WTC11 (cell line): ENCODE measurements at regions not wholly inside any gene's neighbourhood (a gene's known extent, or its start where the extent isn't known, plus 50 kb on each side); places are given as distances from the start of the nearest gene placed in this dataset.

Source experiments
- ATAC-seq: fragments of 200-7000 bp; cut with Tn5 transposase; 2 replicates; pipeline ENCODE4 v1.10.0; 2021; ENCODE audit warnings: mild to moderate bottlenecking, moderate library complexity
- CTCF ChIA-PET: fragments of 300-600 bp; sonication (Branson Sonifier 250); formaldehyde crosslinking; loops from one replicate; lab custom pipeline; 2021; ENCODE audit warnings: antibody characterized with exemption; lab: Charles Lee
- POLR2A ChIA-PET: fragments of 350-600 bp; sonication (Branson Sonifier 250); formaldehyde crosslinking; loops from one replicate; lab custom pipeline; 2021; ENCODE audit warnings: antibody characterized with exemption; lab: Charles Lee
- DNase-seq: peaks from one replicate; pipeline ENCODE4 v3.0.0; 2021; ENCODE audit warnings: low spot score
- H3K27ac Mint-ChIP-seq: 2 replicates; pipeline ENCODE4 v1.8.0; 2021; ENCODE audit warnings: mixed read lengths
- H3K27me3 Mint-ChIP-seq: 2 replicates; pipeline ENCODE4 v1.8.0; 2021; ENCODE audit warnings: low read depth, mild to moderate bottlenecking, moderate library complexity, mixed read lengths
- H3K36me3 Mint-ChIP-seq: 2 replicates; pipeline ENCODE4 v1.8.0; 2021; ENCODE audit warnings: mixed read lengths
- H3K4me1 Mint-ChIP-seq: 2 replicates; pipeline ENCODE4 v1.8.0; 2022; ENCODE audit warnings: mixed read lengths
- H3K4me3 Mint-ChIP-seq: 2 replicates; pipeline ENCODE4 v1.8.0; 2021; ENCODE audit warnings: mild to moderate bottlenecking, moderate library complexity, mixed read lengths
- H3K9me3 Mint-ChIP-seq: 2 replicates; pipeline ENCODE4 v1.8.0; 2021; ENCODE audit warnings: mixed read lengths
- AFF4 ChIP-seq: sonication (generic); formaldehyde crosslinking; IDR thresholded peaks from 2 replicates; pipeline ENCODE4 v1.8.1; 2023; ENCODE audit warnings: mild to moderate bottlenecking, missing genetic modification reagents, borderline replicate concordance
- ATF1 ChIP-seq: sonication (generic); formaldehyde crosslinking; IDR thresholded peaks from 2 replicates; pipeline ENCODE4 v1.8.1; 2023; ENCODE audit warnings: mild to moderate bottlenecking, moderate library complexity, missing genetic modification reagents
- CREM ChIP-seq: sonication (generic); formaldehyde crosslinking; IDR thresholded peaks from 2 replicates; pipeline ENCODE4 v1.8.1; 2022; ENCODE audit warnings: mild to moderate bottlenecking, missing genetic modification reagents, moderate library complexity
- E2F1 ChIP-seq: sonication (generic); formaldehyde crosslinking; IDR thresholded peaks from 2 replicates; pipeline ENCODE4 v1.8.0; 2022; ENCODE audit warnings: mild to moderate bottlenecking, missing genetic modification reagents
- GABPB1 ChIP-seq: sonication (generic); formaldehyde crosslinking; IDR thresholded peaks from 2 replicates; pipeline ENCODE4 v1.8.1; 2023; ENCODE audit warnings: mild to moderate bottlenecking, missing genetic modification reagents
- MLX ChIP-seq: sonication (generic); formaldehyde crosslinking; IDR thresholded peaks from 2 replicates; pipeline ENCODE4 v1.8.1; 2023; ENCODE audit warnings: mild to moderate bottlenecking, missing genetic modification reagents, moderate library complexity
- MXD4 ChIP-seq: fragments of 250-450 bp; sonication (Bioruptor Pico); IDR thresholded peaks from 2 replicates; pipeline ENCODE4 v1.8.0; 2021; ENCODE audit warnings: mild to moderate bottlenecking, moderate library complexity, borderline replicate concordance
- NFE2L1 ChIP-seq: sonication (generic); formaldehyde crosslinking; IDR thresholded peaks from 2 replicates; pipeline ENCODE4 v1.8.1; 2023; ENCODE audit warnings: missing genetic modification reagents
- NR3C1 ChIP-seq: sonication (generic); formaldehyde crosslinking; conservative IDR thresholded peaks from 2 replicates; pipeline ENCODE4 v1.8.1; 2023; ENCODE audit warnings: low read depth, mild to moderate bottlenecking, missing genetic modification reagents
- PREB ChIP-seq: sonication (generic); formaldehyde crosslinking; IDR thresholded peaks from 2 replicates; pipeline ENCODE4 v1.8.1; 2022; ENCODE audit warnings: mild to moderate bottlenecking, missing genetic modification reagents, moderate library complexity, borderline replicate concordance
- PRRX2 ChIP-seq: fragments of 250-450 bp; sonication (Bioruptor Pico); IDR thresholded peaks from 2 replicates; pipeline ENCODE4 v1.8.0; 2021; ENCODE audit warnings: mild to moderate bottlenecking
- RELA ChIP-seq: sonication (generic); formaldehyde crosslinking; IDR thresholded peaks from 2 replicates; pipeline ENCODE4 v1.8.1; 2022; ENCODE audit warnings: missing genetic modification reagents, mild to moderate bottlenecking, borderline replicate concordance
- SMAD4 ChIP-seq: sonication (generic); formaldehyde crosslinking; IDR thresholded peaks from 2 replicates; pipeline ENCODE4 v1.8.0; 2022; ENCODE audit warnings: mild to moderate bottlenecking, missing genetic modification reagents
- SOX15 ChIP-seq: fragments of 250-450 bp; sonication (Bioruptor Pico); IDR thresholded peaks from 2 replicates; pipeline ENCODE4 v1.9.0; 2021; ENCODE audit warnings: mild to moderate bottlenecking
- SP1 ChIP-seq: sonication (generic); formaldehyde crosslinking; conservative IDR thresholded peaks from 2 replicates; pipeline ENCODE4 v1.8.1; 2022; ENCODE audit warnings: missing genetic modification reagents
- TEAD4 ChIP-seq: sonication (generic); formaldehyde crosslinking; IDR thresholded peaks from 2 replicates; pipeline ENCODE4 v1.8.0; 2022; ENCODE audit warnings: mild to moderate bottlenecking, missing genetic modification reagents
- TP53 ChIP-seq: sonication (generic); formaldehyde crosslinking; IDR thresholded peaks from 2 replicates; pipeline ENCODE4 v1.8.1; 2023; ENCODE audit warnings: mild to moderate bottlenecking, missing genetic modification reagents
- USF1 ChIP-seq: sonication (generic); formaldehyde crosslinking; IDR thresholded peaks from 2 replicates; pipeline ENCODE4 v1.8.0; 2022; ENCODE audit warnings: mild to moderate bottlenecking, missing genetic modification reagents
- ZNF423 ChIP-seq: fragments of 250-450 bp; sonication (Bioruptor Pico); IDR thresholded peaks from 2 replicates; pipeline ENCODE4 v2.1.2; 2022; ENCODE audit warnings: mild to moderate bottlenecking, moderate library complexity

- Mint-ChIP-seq H3K27ac (no peak overlapping the region), H3K27me3 (no peaks in the 10 kb centered on the region), H3K36me3 (no peaks in the 10 kb centered on the region), H3K4me1 (0 out of 2 replicates have a peak, but pooled peaks cover 5% of the 10 kb centered on the region), H3K4me3 (no peak overlapping the region), H3K9me3 (no peaks in the 10 kb centered on the region)
- DNase-seq (no peak), ATAC-seq (no peak)
- ChIA-PET POLR2A (no interaction called here), CTCF (no interaction called here)
- TF ChIP-seq RELA (no peak), ATF1 (CRISPR knock-in tag) (no peak), USF1 (CRISPR knock-in tag) (no peak), TP53 (no peak), NFE2L1 (CRISPR knock-in tag) (no peak), TEAD4 (CRISPR knock-in tag) (no peak), ZNF423 (CRISPR knock-in tag) (no peak), MXD4 (CRISPR knock-in tag) (no peak)
These were observed 251.9 kb upstream of the NR3C2 start for GRCh38 chr4:148693913-148694649.

GRCh38 chr4:148692242-148692641, 250.0 kb upstream of the NR3C2 start:
- no peaks in the 10 kb centered on the region for H3K36me3 Mint-ChIP-seq
- no peaks in the 10 kb centered on the region for H3K9me3 Mint-ChIP-seq
- POLR2A ChIA-PET: no interaction called here
- TF ChIP-seq RELA: no peak
- no peak for TF ChIP-seq AFF4 (CRISPR knock-in tag)
- no peak for TF ChIP-seq GABPB1
- no peak for TF ChIP-seq SOX15
- TF ChIP-seq NR3C1: no peak
- no peak for TF ChIP-seq CREM (CRISPR knock-in tag)
- TF ChIP-seq, all 79 proteins: peak for 0
- H3K27me3 Mint-ChIP-seq: no peaks in the 10 kb centered on the region
- H3K27ac Mint-ChIP-seq: no peak overlapping the region
- no peak overlapping the region for H3K4me3 Mint-ChIP-seq
- no peaks in the 10 kb centered on the region for H3K4me1 Mint-ChIP-seq
- CTCF ChIA-PET: interaction anchor here (1.3 kb wide), 1 partner anchor 339 kb away, joined by 3 read pairs; no protein-coding TSS in a partner anchor
- ATAC-seq (no peak), DNase-seq (no peak)

- Mint-ChIP-seq H3K4me1 (no peaks in the 10 kb centered on the region), H3K27me3 (no peaks in the 10 kb centered on the region), H3K9me3 (no peaks in the 10 kb centered on the region)
- no peak for ATAC-seq
- POLR2A ChIA-PET: no interaction called here
- TF ChIP-seq E2F1 (CRISPR knock-in tag) (no peak), PRRX2 (CRISPR knock-in tag) (no peak), PREB (CRISPR knock-in tag) (no peak), SMAD4 (CRISPR knock-in tag) (no peak), MLX (CRISPR knock-in tag) (no peak), SP1 (no peak)
- TF ChIP-seq, all 79 proteins: peak for 0
- Mint-ChIP-seq H3K36me3 (no peaks in the 10 kb centered on the region), H3K4me3 (no peak overlapping the region), H3K27ac (no peak overlapping the region)
- CTCF ChIA-PET: no interaction called here
- no peak for DNase-seq
These were observed 244.2 kb upstream of the NR3C2 start for GRCh38 chr4:148686449-148686848.
